Cardiac muscle cell (in vitro differentiated cells and primary cell): ENCODE measurements at regions not wholly inside any gene's neighbourhood (a gene's known extent, or its start where the extent isn't known, plus 50 kb on each side); places are given as distances from the start of the nearest gene placed in this dataset.
A peak's percentile ranks its signal among the peaks of the same experiment; 100 is the strongest.

Experiments
- DNase-seq, 2 donors: peaks; one replicate each; pipeline versions ENCODE4 v3.0.0 to v3.0.0-alpha.2; 2010 to 2017; ENCODE audit warnings: low read depth in 1 of 2, low spot score in 1 of 2
- H3K27ac ChIP-seq: fragments of 200-600 bp; sonication (generic); 2 replicates; pipeline ENCODE4 v1.5.1; 2016
- H3K27me3 ChIP-seq: fragments of 200-600 bp; sonication (generic); 2 replicates; pipeline ENCODE4 v1.6.0; 2016; ENCODE audit warnings: control low read depth
- H3K36me3 ChIP-seq: fragments of 200-600 bp; sonication (generic); 2 replicates; pipeline ENCODE4 v1.5.1; 2016; ENCODE audit warnings: control low read depth
- H3K4me1 ChIP-seq: fragments of 200-600 bp; sonication (generic); 2 replicates; pipeline ENCODE4 v1.8.1; 2017; ENCODE audit warnings: low read depth, mild to moderate bottlenecking, mixed run types
- H3K4me3 ChIP-seq: fragments of 200-600 bp; sonication (generic); 2 replicates; pipeline ENCODE4 v1.5.1; 2016; ENCODE audit warnings: mild to moderate bottlenecking
- H3K9me3 ChIP-seq: fragments of 200-600 bp; sonication (generic); 2 replicates; pipeline ENCODE4 v1.5.1; 2017; ENCODE audit warnings: low read depth, mild to moderate bottlenecking, control low read depth
- CTCF ChIP-seq: IDR thresholded peaks from 2 replicates; pipeline ENCODE4 v1.5.1; 2012; ENCODE audit warnings: low read depth, mild to moderate bottlenecking, low read length

GRCh38 chr9:80883826-80884579 lies 805.3 kb downstream of the TLE1 start:
- Histone ChIP-seq H3K4me1 (no peaks in the 10 kb centered on the region), H3K36me3 (no peaks in the 10 kb centered on the region), H3K9me3 (no peaks in the 10 kb centered on the region), H3K4me3 (no peak overlapping the region), H3K27me3 (peaks cover 8% of the 10 kb centered on the region), H3K27ac (no peak overlapping the region)
- no peak for DNase-seq
- no peak for TF ChIP-seq CTCF

GRCh38 chr9:80883426-80883825 lies 805.9 kb downstream of the TLE1 start:
- TF ChIP-seq CTCF: no peak
- H3K27me3 ChIP-seq: peaks cover 8% of the 10 kb centered on the region
- DNase-seq: no peak
- no peaks in the 10 kb centered on the region for H3K9me3 ChIP-seq
- H3K4me1 ChIP-seq: no peaks in the 10 kb centered on the region
- H3K4me3 ChIP-seq: no peak overlapping the region
- no peaks in the 10 kb centered on the region for H3K36me3 ChIP-seq
- H3K27ac ChIP-seq: no peak overlapping the region

DNA sequence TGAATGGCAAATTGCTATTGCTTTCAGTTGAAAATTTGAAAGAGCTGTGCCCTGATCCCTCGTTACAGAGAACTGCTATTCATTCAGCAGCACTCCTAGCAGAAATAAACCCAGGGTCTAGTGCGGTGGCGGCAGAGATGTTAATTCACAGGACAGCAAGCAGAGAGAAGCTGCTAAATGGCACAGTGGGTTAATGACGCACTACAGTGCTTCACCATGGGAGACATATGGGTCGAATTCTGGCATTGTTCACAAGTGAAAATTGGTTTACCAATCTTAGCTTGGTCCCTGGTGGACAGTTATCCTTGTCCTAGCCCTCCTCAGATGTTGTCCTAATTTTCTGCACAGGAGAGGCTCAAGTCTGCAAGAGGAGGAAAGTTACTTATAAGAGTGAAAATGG lies 807.4 kb downstream of the TLE1 start:
- Histone ChIP-seq H3K27ac (no peak overlapping the region), H3K9me3 (no peaks in the 10 kb centered on the region), H3K4me3 (no peak overlapping the region), H3K27me3 (peaks cover 8% of the 10 kb centered on the region), H3K4me1 (no peaks in the 10 kb centered on the region), H3K36me3 (no peaks in the 10 kb centered on the region)
- TF ChIP-seq CTCF: no peak
- peak in 1 of 2 donors; percentile 0 for DNase-seq

- H3K36me3 ChIP-seq: no peaks in the 10 kb centered on the region
- H3K27ac ChIP-seq: no peak overlapping the region
- H3K27me3 ChIP-seq: peaks cover 8% of the 10 kb centered on the region
- DNase-seq: no peak
- TF ChIP-seq CTCF: no peak
- no peaks in the 10 kb centered on the region for H3K9me3 ChIP-seq
- H3K4me1 ChIP-seq: no peaks in the 10 kb centered on the region
- no peak overlapping the region for H3K4me3 ChIP-seq
These were observed 808.0 kb downstream of the TLE1 start for GRCh38 chr9:80881320-80881719.

DNA sequence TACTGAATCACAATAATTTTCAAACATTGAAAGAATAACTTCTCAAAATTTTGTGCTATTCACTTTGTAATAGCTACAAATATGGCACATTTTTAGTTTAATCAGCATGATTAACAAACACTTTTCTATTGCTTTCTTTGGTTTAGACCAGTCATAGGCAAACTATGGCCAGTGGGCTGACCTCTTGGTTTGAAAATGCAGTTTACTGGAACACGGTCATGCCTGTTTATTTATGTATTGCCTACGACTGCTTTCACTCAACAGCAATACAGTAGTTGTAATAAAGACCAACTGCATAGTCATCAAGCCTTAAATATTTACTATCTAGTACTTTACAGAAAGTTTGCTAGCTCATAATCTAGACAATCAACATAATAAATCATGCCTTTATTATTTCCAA lies 810.8 kb downstream of the TLE1 start:
- Histone ChIP-seq H3K27me3 (peaks cover 8% of the 10 kb centered on the region), H3K4me1 (no peaks in the 10 kb centered on the region), H3K36me3 (no peaks in the 10 kb centered on the region), H3K27ac (no peak overlapping the region), H3K4me3 (no peak overlapping the region), H3K9me3 (no peaks in the 10 kb centered on the region)
- no peak for DNase-seq
- TF ChIP-seq CTCF: no peak
